ENCODE measurements at regions not wholly inside any gene's neighbourhood (a gene's known extent, or its start where the extent isn't known, plus 50 kb on each side); places are given as distances from the start of the nearest gene placed in this dataset.

GRCh38 chr12:42903736-42904135 is 314.2 kb upstream of the PRICKLE1 start:
- Histone ChIP-seq H3K4me2 (no peak overlapping the region), H3K79me2 (no peaks in the 10 kb centered on the region), H2AFZ (no peak overlapping the region), H4K20me1 (ENCODE audit: insufficient read depth, poor library complexity, severe bottlenecking) (no peaks in the 10 kb centered on the region), H3K4me3 (no peak overlapping the region), H3K4me1 (ENCODE audit: insufficient read depth) (no peaks in the 10 kb centered on the region), H3K9me3 (ENCODE audit: low read depth) (no peaks in the 10 kb centered on the region), H3K27ac (no peak overlapping the region), H3K36me3 (replicated peaks; ENCODE audit: insufficient read depth, low read depth) (no peaks in the 10 kb centered on the region), H3K27me3 (no peaks in the 10 kb centered on the region), H3K9me2 (replicated peaks; ENCODE audit: insufficient read depth) (no peaks in the 10 kb centered on the region)
- no peak for DNase-seq (ENCODE audit: low spot score)
- 69% methylated on average over 3 of the region's 3 CpGs for WGBS (ENCODE audit: low lambda C conversion rate, missing lambda C conversion rate)
- TF ChIP-seq EZH2phosphoT487 (IDR thresholded peaks at IDR 0.05; ENCODE audit: low read depth, severe bottlenecking, unreplicated experiment) (no peak), CTCF (IDR thresholded peaks at IDR 0.05; ENCODE audit: poor library complexity) (no peak), EZH2 (IDR thresholded peaks at IDR 0.05; ENCODE audit: borderline replicate concordance) (no peak)

- WGBS (ENCODE audit: low lambda C conversion rate, missing lambda C conversion rate) = 89% methylated on average over 2 of the region's 2 CpGs
- TF ChIP-seq EZH2 (IDR thresholded peaks at IDR 0.05; ENCODE audit: borderline replicate concordance) = no peak
- no peak for TF ChIP-seq EZH2phosphoT487 (IDR thresholded peaks at IDR 0.05; ENCODE audit: low read depth, severe bottlenecking, unreplicated experiment)
- no peak for TF ChIP-seq CTCF (IDR thresholded peaks at IDR 0.05; ENCODE audit: poor library complexity)
- no peaks in the 10 kb centered on the region for H3K36me3 ChIP-seq (replicated peaks; ENCODE audit: insufficient read depth, low read depth)
These were observed 312.5 kb upstream of the PRICKLE1 start for GRCh38 chr12:42902001-42902400.

GRCh38 chr12:42893803-42894202 is 304.3 kb upstream of the PRICKLE1 start:
- Histone ChIP-seq H3K4me3 (no peak overlapping the region), H2AFZ (no peak overlapping the region), H3K9me2 (replicated peaks; ENCODE audit: insufficient read depth) (no peaks in the 10 kb centered on the region), H3K4me1 (ENCODE audit: insufficient read depth) (no peaks in the 10 kb centered on the region), H3K9me3 (ENCODE audit: low read depth) (no peaks in the 10 kb centered on the region), H3K79me2 (no peaks in the 10 kb centered on the region), H4K20me1 (ENCODE audit: insufficient read depth, poor library complexity, severe bottlenecking) (no peaks in the 10 kb centered on the region), H3K27ac (no peak overlapping the region), H3K4me2 (no peak overlapping the region), H3K27me3 (no peaks in the 10 kb centered on the region), H3K36me3 (replicated peaks; ENCODE audit: insufficient read depth, low read depth) (no peaks in the 10 kb centered on the region)
- TF ChIP-seq EZH2 (IDR thresholded peaks at IDR 0.05; ENCODE audit: borderline replicate concordance) = no peak
- TF ChIP-seq EZH2phosphoT487 (IDR thresholded peaks at IDR 0.05; ENCODE audit: low read depth, severe bottlenecking, unreplicated experiment) = no peak
- TF ChIP-seq CTCF (IDR thresholded peaks at IDR 0.05; ENCODE audit: poor library complexity) = no peak
- 90% methylated on average over 2 of the region's 2 CpGs for WGBS (ENCODE audit: low lambda C conversion rate, missing lambda C conversion rate)
- DNase-seq (ENCODE audit: low spot score) = no peak

More at GRCh38 chr12:42902001-42902400, 312.5 kb upstream of the PRICKLE1 start:
- no peaks in the 10 kb centered on the region for H3K4me1 ChIP-seq (ENCODE audit: insufficient read depth)
- no peaks in the 10 kb centered on the region for H3K9me3 ChIP-seq (ENCODE audit: low read depth)
- no peak overlapping the region for H3K27ac ChIP-seq
- no peaks in the 10 kb centered on the region for H3K9me2 ChIP-seq (replicated peaks; ENCODE audit: insufficient read depth)
- no peaks in the 10 kb centered on the region for H3K27me3 ChIP-seq
- H4K20me1 ChIP-seq (ENCODE audit: insufficient read depth, poor library complexity, severe bottlenecking) = no peaks in the 10 kb centered on the region
- H2AFZ ChIP-seq = no peak overlapping the region
- no peak overlapping the region for H3K4me3 ChIP-seq
- no peak for DNase-seq (ENCODE audit: low spot score)
- H3K4me2 ChIP-seq = no peak overlapping the region
- H3K79me2 ChIP-seq = no peaks in the 10 kb centered on the region
